ENCODE measurements at regions not wholly inside any gene's neighbourhood (a gene's known extent, or its start where the extent isn't known, plus 50 kb on each side); places are given as distances from the start of the nearest gene placed in this dataset.

- no peak for TF ChIP-seq CTCF (IDR thresholded peaks at IDR 0.05)
- TF ChIP-seq POLR2A (IDR thresholded peaks at IDR 0.05) = no peak
Measured at GRCh38 chr17:71470062-71470461, 650.8 kb upstream of the SOX9 start.

Data from Peyer's patch (tissue), 4 donors.